Erythroblast (primary cell): ENCODE measurements at regions not wholly inside any gene's neighbourhood (a gene's known extent, or its start where the extent isn't known, plus 50 kb on each side); places are given as distances from the start of the nearest gene placed in this dataset.

Experiments
- GATA1 ChIP-seq: IDR thresholded peaks from 2 replicates; pipeline ENCODE4 v1.6.1; 2011; ENCODE audit warnings: low read depth, mild to moderate bottlenecking, control low read depth, low read length, moderate library complexity
- POLR2A ChIP-seq: IDR thresholded peaks from 2 replicates; pipeline ENCODE4 v1.6.1; 2011; ENCODE audit warnings: mild to moderate bottlenecking, low read length

DNA sequence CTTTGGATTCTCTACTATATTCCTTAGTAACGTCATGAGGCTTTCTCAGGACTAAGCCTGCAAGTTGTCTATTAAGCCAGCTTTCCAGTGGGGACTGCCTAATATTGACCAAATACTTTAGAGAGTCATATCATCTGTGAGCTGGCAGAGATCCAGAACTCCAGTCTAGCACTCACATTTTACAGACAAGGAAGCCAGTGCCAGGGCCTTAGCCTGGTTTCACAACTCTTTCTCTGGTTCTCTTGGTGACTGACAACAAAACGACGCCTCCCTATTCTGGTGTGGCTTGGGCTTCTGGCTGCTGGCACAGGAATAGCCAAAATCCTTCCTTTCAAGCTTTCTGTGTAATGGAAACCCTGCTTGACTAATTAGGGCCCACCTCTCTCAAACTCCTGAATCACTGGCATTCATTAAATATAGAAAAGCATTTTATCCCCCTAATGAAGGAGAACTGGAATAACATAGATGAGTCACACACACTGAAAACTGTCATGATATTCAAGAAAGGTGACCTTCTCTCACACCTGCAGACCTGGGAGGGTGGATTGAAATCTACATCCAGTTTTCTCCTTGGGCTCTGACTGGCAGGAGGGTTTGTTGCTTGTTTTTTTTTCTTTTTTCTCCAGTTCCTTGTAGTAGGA lies 75.2 kb upstream of the UBL3 start:
- no peak for TF ChIP-seq POLR2A
- no peak for TF ChIP-seq GATA1
